ENCODE measurements at regions not wholly inside any gene's neighbourhood (a gene's known extent, or its start where the extent isn't known, plus 50 kb on each side); places are given as distances from the start of the nearest gene placed in this dataset.

GRCh38 chr3:18279226-18279737 lies 145.9 kb downstream of the SATB1 start:
- Histone ChIP-seq H2AFZ (ENCODE audit: insufficient read depth, low read depth, low read length, poor library complexity, severe bottlenecking) (no peak overlapping the region), H3K9me3 (ENCODE audit: control extremely low read depth in 1 of 3, control insufficient read depth in 2 of 3, insufficient read depth in 1 of 3, low read length in 2 of 3) (no peaks in the 10 kb centered on the region), H3K4me1 (ENCODE audit: control insufficient read depth in 2 of 2, insufficient read depth in 2 of 2, low read length in 2 of 2) (no peaks in the 10 kb centered on the region), H3K36me3 (replicated peaks in 1 of 2; ENCODE audit: control extremely low read depth in 1 of 2, control insufficient read depth in 1 of 2, extremely low read depth in 1 of 2, insufficient read depth in 2 of 2, low read length in 1 of 2) (no peaks in the 10 kb centered on the region), H3K27ac (ENCODE audit: low read length in 2 of 2) (no peak overlapping the region), H3K27me3 (replicated peaks in 1 of 4; ENCODE audit: control extremely low read depth in 1 of 4, control insufficient read depth in 3 of 4, insufficient read depth in 4 of 4, low read length in 3 of 4) (peaks cover 0 to 6% (median 0%) of the 10 kb centered on the region in 4 experiments), H3K9ac (ENCODE audit: low read length) (no peak overlapping the region), H3K4me3 (ENCODE audit: control extremely low read depth in 1 of 5, extremely low read depth in 1 of 5, insufficient read depth in 1 of 5, low read depth in 2 of 5, low read length in 4 of 5) (no peak overlapping the region), H3K79me2 (ENCODE audit: control insufficient read depth, insufficient read depth, low read length) (no peaks in the 10 kb centered on the region), H3K4me2 (replicated peaks; ENCODE audit: low read depth, low read length, poor library complexity, severe bottlenecking) (no peak overlapping the region), H4K20me1 (ENCODE audit: control insufficient read depth, insufficient read depth, low read length, poor library complexity, severe bottlenecking) (no peaks in the 10 kb centered on the region)
- CTCF ChIA-PET = no interaction called here
- no CpG with 5 or more reads among the region's 3 CpGs for WGBS (ENCODE audit: insufficient coverage)
- intact Hi-C loops (cut with micrococcal nuclease) = no loop called here
- Mint-ChIP-seq H3K27ac (no peak overlapping the region), H3K27me3 (peaks cover 7% of the 10 kb centered on the region), H3K4me3 (no peak overlapping the region), H3K4me1 (no peaks in the 10 kb centered on the region), H3K9me3 (ENCODE audit: insufficient read depth) (no peaks in the 10 kb centered on the region)
- POLR2A ChIA-PET = no interaction called here
- no peak for TF ChIP-seq EZH2 (IDR thresholded peaks at IDR 0.05; ENCODE audit: borderline replicate concordance, insufficient read depth, low read depth, low read length, poor library complexity, severe bottlenecking)
- TF ChIP-seq CTCF (IDR thresholded peaks at IDR 0.05) = no peak
- ATAC-seq (ENCODE audit: low read depth) = no peak
- no peak for DNase-seq

- H3K4me3 Mint-ChIP-seq = no peak overlapping the region
- WGBS (ENCODE audit: insufficient coverage) = no CpG with 5 or more reads among the region's 1 CpG
- Histone ChIP-seq H3K27ac (ENCODE audit: low read length in 2 of 2) (no peak overlapping the region), H3K9me3 (ENCODE audit: control extremely low read depth in 1 of 3, control insufficient read depth in 2 of 3, insufficient read depth in 1 of 3, low read length in 2 of 3) (no peaks in the 10 kb centered on the region), H4K20me1 (ENCODE audit: control insufficient read depth, insufficient read depth, low read length, poor library complexity, severe bottlenecking) (no peaks in the 10 kb centered on the region), H2AFZ (ENCODE audit: insufficient read depth, low read depth, low read length, poor library complexity, severe bottlenecking) (no peak overlapping the region), H3K4me1 (ENCODE audit: control insufficient read depth in 2 of 2, insufficient read depth in 2 of 2, low read length in 2 of 2) (no peaks in the 10 kb centered on the region), H3K9ac (ENCODE audit: low read length) (no peak overlapping the region), H3K4me2 (replicated peaks; ENCODE audit: low read depth, low read length, poor library complexity, severe bottlenecking) (no peak overlapping the region), H3K36me3 (replicated peaks in 1 of 2; ENCODE audit: control extremely low read depth in 1 of 2, control insufficient read depth in 1 of 2, extremely low read depth in 1 of 2, insufficient read depth in 2 of 2, low read length in 1 of 2) (no peaks in the 10 kb centered on the region), H3K27me3 (replicated peaks in 1 of 4; ENCODE audit: control extremely low read depth in 1 of 4, control insufficient read depth in 3 of 4, insufficient read depth in 4 of 4, low read length in 3 of 4) (no peaks in the 10 kb centered on the region), H3K79me2 (ENCODE audit: control insufficient read depth, insufficient read depth, low read length) (no peaks in the 10 kb centered on the region), H3K4me3 (ENCODE audit: control extremely low read depth in 1 of 5, extremely low read depth in 1 of 5, insufficient read depth in 1 of 5, low read depth in 2 of 5, low read length in 4 of 5) (no peak overlapping the region)
- DNase-seq (no peak), ATAC-seq (ENCODE audit: low read depth) (no peak)
- no peaks in the 10 kb centered on the region for H3K4me1 Mint-ChIP-seq
- peaks cover 7% of the 10 kb centered on the region for H3K27me3 Mint-ChIP-seq
- intact Hi-C loops (cut with micrococcal nuclease) = no loop called here
- no peaks in the 10 kb centered on the region for H3K9me3 Mint-ChIP-seq (ENCODE audit: insufficient read depth)
- TF ChIP-seq EZH2 (IDR thresholded peaks at IDR 0.05; ENCODE audit: borderline replicate concordance, insufficient read depth, low read depth, low read length, poor library complexity, severe bottlenecking) (no peak), CTCF (IDR thresholded peaks at IDR 0.05) (no peak)
- ChIA-PET POLR2A (no interaction called here), CTCF (no interaction called here)
- H3K27ac Mint-ChIP-seq = no peak overlapping the region
Observed at GRCh38 chr3:18264853-18265252, 160.3 kb downstream of the SATB1 start.

Measured in B cell (primary cell).